OCI-LY7 (cell line): ENCODE measurements at regions not wholly inside any gene's neighbourhood (a gene's known extent, or its start where the extent isn't known, plus 50 kb on each side); places are given as distances from the start of the nearest gene placed in this dataset.

Experiments
- CTCF ChIP-seq: fragments of 200-600 bp; sonication (generic); conservative IDR thresholded peaks from 2 replicates; pipeline ENCODE4 v1.5.1; 2014; ENCODE audit warnings: mild to moderate bottlenecking, antibody characterized with exemption, low read length, moderate library complexity, mixed read lengths
- EZH2phosphoT487 ChIP-seq: fragments of 200-600 bp; sonication (generic); IDR thresholded peaks from 2 replicates; pipeline ENCODE4 v1.6.1; 2018; ENCODE audit warnings: low read depth, borderline replicate concordance, mild to moderate bottlenecking, mixed run types, antibody characterized with exemption, low read length, moderate library complexity, mixed read lengths

GRCh38 chr7:138325434-138325833 lies 134.6 kb upstream of the TRIM24 start:
- TF ChIP-seq CTCF: no peak
- no peak for TF ChIP-seq EZH2phosphoT487
